Panc1 (cell line): ENCODE measurements at regions not wholly inside any gene's neighbourhood (a gene's known extent, or its start where the extent isn't known, plus 50 kb on each side); places are given as distances from the start of the nearest gene placed in this dataset.

Experiments used
- ATAC-seq: fragments of 200-7000 bp; cut with Tn5 transposase; 2 replicates; pipeline ENCODE4 v1.9.1; 2020; ENCODE audit warnings: mild to moderate bottlenecking, moderate library complexity
- BruUV-seq: library from RNA; stranded (reverse); fragments of 400-500 nt; replicated peaks from 2 replicates; lab custom pipeline; 2021; lab: Mats Ljungman, UMichigan
- CTCF ChIA-PET: fragments of 300-600 bp; sonication (Branson Sonifier 250); formaldehyde crosslinking; loops from one replicate; lab custom pipeline; 2022; ENCODE audit warnings: antibody characterized with exemption; lab: Charles Lee
- POLR2A ChIA-PET: fragments of 300-600 bp; sonication (Branson Sonifier 250); formaldehyde crosslinking; loops from one replicate; lab custom pipeline; 2022; ENCODE audit warnings: antibody characterized with exemption; lab: Charles Lee
- DNase-seq: peaks from one replicate; pipeline ENCODE4 v3.0.0-alpha.2; 2010; ENCODE audit warnings: low read depth, low spot score
- H3K27ac ChIP-seq: 2 replicates; pipeline ENCODE4 v1.5.1; 2011; ENCODE audit warnings: mild to moderate bottlenecking, low read length, inconsistent platforms
- H3K27me3 ChIP-seq: fragments of 200-500 bp; sonication (Bioruptor generic); 2 replicates; pipeline ENCODE4 v1.6.0; 2014; ENCODE audit warnings: low read length, inconsistent platforms; ENCODE audit not compliant: control insufficient read depth, insufficient read depth
- H3K36me3 ChIP-seq: fragments of 200-500 bp; sonication (Bioruptor generic); 2 replicates; pipeline ENCODE4 v1.5.1; 2014; ENCODE audit warnings: inconsistent platforms, mild to moderate bottlenecking, low read length, moderate library complexity; ENCODE audit not compliant: control insufficient read depth, insufficient read depth
- H3K4me1 ChIP-seq: 2 replicates; pipeline ENCODE4 v1.5.1; 2011; ENCODE audit warnings: inconsistent platforms, mild to moderate bottlenecking, low read length, moderate library complexity; ENCODE audit not compliant: control insufficient read depth, insufficient read depth
- H3K4me3 ChIP-seq, 2 experiments: 2 replicates each; pipeline ENCODE4 v1.5.1; 2011 to 2012; ENCODE audit warnings: low read depth in 2 of 2, low read length in 2 of 2, mild to moderate bottlenecking in 2 of 2, inconsistent platforms in 1 of 2, moderate library complexity in 1 of 2
- H3K9me3 ChIP-seq: fragments of 200-500 bp; sonication (Bioruptor generic); 2 replicates; pipeline ENCODE4 v1.5.1; 2014; ENCODE audit warnings: low read depth, mild to moderate bottlenecking, inconsistent platforms, low read length, moderate library complexity; ENCODE audit not compliant: control insufficient read depth, insufficient read depth
- CTCF ChIP-seq: fragments of 450-650 bp; IDR thresholded peaks from 2 replicates; pipeline ENCODE4 v1.5.1; 2017; ENCODE audit warnings: mild to moderate bottlenecking
- POLR2AphosphoS5 ChIP-seq: IDR thresholded peaks from 2 replicates; pipeline ENCODE4 v1.6.1; 2012; ENCODE audit warnings: mild to moderate bottlenecking, low read depth, low read length, moderate library complexity
- REST ChIP-seq, 2 experiments: IDR thresholded peaks; 2 replicates each; pipeline ENCODE4 v1.6.1; 2011 to 2012; ENCODE audit warnings: low read depth in 2 of 2, control low read depth in 1 of 2, low read length in 1 of 2, mild to moderate bottlenecking in 1 of 2, moderate library complexity in 1 of 2; ENCODE audit not compliant: insufficient read depth in 1 of 2
- SIN3A ChIP-seq: IDR thresholded peaks from 2 replicates; pipeline ENCODE4 v1.6.1; 2012; ENCODE audit warnings: low read depth, mild to moderate bottlenecking, low read length, moderate library complexity, borderline replicate concordance; ENCODE audit not compliant: insufficient read depth
- TCF7L2 ChIP-seq: IDR thresholded peaks from 2 replicates; pipeline ENCODE4 v1.6.1; 2011; ENCODE audit warnings: mild to moderate bottlenecking, low read depth, low read length, inconsistent platforms
- in situ Hi-C: cut with HindIII; loops from 2 replicates; pipeline ENCODE4 v1.10.0; 2016; ENCODE audit warnings: low sequenced_read_pairs, low pct_unique_long_range_greater_than_20kb
- intact Hi-C: fragments of 100-400 bp; cut with micrococcal nuclease; formaldehyde crosslinking; loops from one replicate; pipeline ENCODE4 v1.10.0; 2022; ENCODE audit not compliant: unreplicated experiment

- TF ChIP-seq SIN3A (no peak), POLR2AphosphoS5 (no peak), REST (IDR thresholded peaks at IDR 0.05; ENCODE audit: insufficient read depth in 1 of 2, low read depth in 2 of 2, low read length in 1 of 2) (no peak), TCF7L2 (no peak), CTCF (no peak)
- H3K9me3 ChIP-seq: no peaks in the 10 kb centered on the region
- H3K27ac ChIP-seq: no peak overlapping the region
- CTCF ChIA-PET: no interaction called here
- H3K4me3 ChIP-seq: no peak overlapping the region
- no peaks in the 10 kb centered on the region for H3K27me3 ChIP-seq
- no peak for ATAC-seq
- H3K4me1 ChIP-seq: no peaks in the 10 kb centered on the region
- in situ Hi-C loops (no loop called here), intact Hi-C loops (no loop called here)
- POLR2A ChIA-PET: no interaction called here
- DNase-seq: no peak
- H3K36me3 ChIP-seq: no peaks in the 10 kb centered on the region
- no TSS peak for BruUV-seq
Measured at GRCh38 chr1:29921741-29922140, 685.4 kb downstream of the PTPRU start.

- no peak for ATAC-seq
- H3K36me3 ChIP-seq: no peaks in the 10 kb centered on the region
- TF ChIP-seq POLR2AphosphoS5: no peak
- no peak for TF ChIP-seq SIN3A
- TF ChIP-seq REST (IDR thresholded peaks at IDR 0.05; ENCODE audit: insufficient read depth in 1 of 2, low read depth in 2 of 2, low read length in 1 of 2): no peak
- no peak for TF ChIP-seq TCF7L2
- TF ChIP-seq CTCF: no peak
- no peaks in the 10 kb centered on the region for H3K27me3 ChIP-seq
- no peak overlapping the region for H3K27ac ChIP-seq
- in situ Hi-C loops (no loop called here), intact Hi-C loops (no loop called here)
- H3K4me3 ChIP-seq: no peak overlapping the region
- no TSS peak for BruUV-seq
- DNase-seq: no peak
- H3K9me3 ChIP-seq: no peaks in the 10 kb centered on the region
- POLR2A ChIA-PET: interaction anchor here (0.7 kb wide), 1 partner anchor 257 kb away, joined by 3 read pairs; no protein-coding TSS in a partner anchor
- no peaks in the 10 kb centered on the region for H3K4me1 ChIP-seq
- CTCF ChIA-PET: no interaction called here
Measured at GRCh38 chr1:29920784-29921183, 684.5 kb downstream of the PTPRU start.
